GM12875 (cell line): ENCODE measurements at regions not wholly inside any gene's neighbourhood (a gene's known extent, or its start where the extent isn't known, plus 50 kb on each side); places are given as distances from the start of the nearest gene placed in this dataset.

Experiments
- H3K4me3 ChIP-seq: one replicate; pipeline ENCODE4 v1.5.1; 2011; ENCODE audit warnings: low read depth, low read length, control low read depth
- TF ChIP-seq, protein P1 (sequence below): IDR thresholded peaks from 2 replicates; pipeline ENCODE4 v1.5.1; 2011; ENCODE audit warnings: low read depth, mild to moderate bottlenecking, control low read depth, inconsistent platforms, low read length, moderate library complexity, borderline replicate concordance; ENCODE audit not compliant: insufficient read depth

DNA sequence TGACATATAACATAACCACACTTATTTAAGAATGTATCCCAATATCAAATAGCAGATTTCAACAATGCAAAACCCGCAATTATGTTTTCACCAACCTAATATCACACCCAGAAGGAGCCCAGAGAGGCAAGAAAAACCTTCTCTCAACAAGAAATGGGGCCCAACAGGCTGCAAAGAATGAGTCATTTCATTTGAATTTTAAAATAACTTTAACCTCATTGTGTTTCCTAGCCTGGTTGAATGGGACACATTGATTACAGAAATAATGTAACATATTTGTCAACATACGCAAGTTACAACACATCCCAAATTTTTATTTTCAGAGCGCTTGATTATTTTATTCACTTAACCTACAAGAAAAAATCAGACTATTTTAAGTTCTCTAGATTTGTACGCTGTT lies 365.1 kb upstream of the SLCO3A1 start:
- no peak overlapping the region for H3K4me3 ChIP-seq
- TF ChIP-seq, protein P1, sequence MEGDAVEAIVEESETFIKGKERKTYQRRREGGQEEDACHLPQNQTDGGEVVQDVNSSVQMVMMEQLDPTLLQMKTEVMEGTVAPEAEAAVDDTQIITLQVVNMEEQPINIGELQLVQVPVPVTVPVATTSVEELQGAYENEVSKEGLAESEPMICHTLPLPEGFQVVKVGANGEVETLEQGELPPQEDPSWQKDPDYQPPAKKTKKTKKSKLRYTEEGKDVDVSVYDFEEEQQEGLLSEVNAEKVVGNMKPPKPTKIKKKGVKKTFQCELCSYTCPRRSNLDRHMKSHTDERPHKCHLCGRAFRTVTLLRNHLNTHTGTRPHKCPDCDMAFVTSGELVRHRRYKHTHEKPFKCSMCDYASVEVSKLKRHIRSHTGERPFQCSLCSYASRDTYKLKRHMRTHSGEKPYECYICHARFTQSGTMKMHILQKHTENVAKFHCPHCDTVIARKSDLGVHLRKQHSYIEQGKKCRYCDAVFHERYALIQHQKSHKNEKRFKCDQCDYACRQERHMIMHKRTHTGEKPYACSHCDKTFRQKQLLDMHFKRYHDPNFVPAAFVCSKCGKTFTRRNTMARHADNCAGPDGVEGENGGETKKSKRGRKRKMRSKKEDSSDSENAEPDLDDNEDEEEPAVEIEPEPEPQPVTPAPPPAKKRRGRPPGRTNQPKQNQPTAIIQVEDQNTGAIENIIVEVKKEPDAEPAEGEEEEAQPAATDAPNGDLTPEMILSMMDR, result no peak

DNA sequence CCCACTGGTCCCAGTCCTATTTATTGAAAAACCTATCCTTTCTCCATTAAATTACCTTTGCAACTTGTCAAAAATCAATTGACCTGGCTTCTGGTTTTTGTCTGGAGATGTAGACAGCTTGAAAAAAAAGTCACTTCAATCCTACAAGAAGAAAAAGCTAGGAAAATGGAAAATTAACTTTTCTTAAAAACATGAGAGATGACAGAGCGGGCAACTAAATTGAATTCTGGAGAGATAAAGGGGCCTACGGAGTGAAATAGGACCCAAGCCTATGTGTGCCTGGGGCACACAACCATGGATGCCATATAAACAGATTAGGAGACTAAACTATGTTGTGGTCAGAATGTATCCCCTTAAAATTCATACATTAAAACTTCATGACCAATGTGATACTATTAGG lies 363.3 kb upstream of the SLCO3A1 start:
- TF ChIP-seq, protein P1, result no peak
- H3K4me3 ChIP-seq, result no peak overlapping the region

DNA sequence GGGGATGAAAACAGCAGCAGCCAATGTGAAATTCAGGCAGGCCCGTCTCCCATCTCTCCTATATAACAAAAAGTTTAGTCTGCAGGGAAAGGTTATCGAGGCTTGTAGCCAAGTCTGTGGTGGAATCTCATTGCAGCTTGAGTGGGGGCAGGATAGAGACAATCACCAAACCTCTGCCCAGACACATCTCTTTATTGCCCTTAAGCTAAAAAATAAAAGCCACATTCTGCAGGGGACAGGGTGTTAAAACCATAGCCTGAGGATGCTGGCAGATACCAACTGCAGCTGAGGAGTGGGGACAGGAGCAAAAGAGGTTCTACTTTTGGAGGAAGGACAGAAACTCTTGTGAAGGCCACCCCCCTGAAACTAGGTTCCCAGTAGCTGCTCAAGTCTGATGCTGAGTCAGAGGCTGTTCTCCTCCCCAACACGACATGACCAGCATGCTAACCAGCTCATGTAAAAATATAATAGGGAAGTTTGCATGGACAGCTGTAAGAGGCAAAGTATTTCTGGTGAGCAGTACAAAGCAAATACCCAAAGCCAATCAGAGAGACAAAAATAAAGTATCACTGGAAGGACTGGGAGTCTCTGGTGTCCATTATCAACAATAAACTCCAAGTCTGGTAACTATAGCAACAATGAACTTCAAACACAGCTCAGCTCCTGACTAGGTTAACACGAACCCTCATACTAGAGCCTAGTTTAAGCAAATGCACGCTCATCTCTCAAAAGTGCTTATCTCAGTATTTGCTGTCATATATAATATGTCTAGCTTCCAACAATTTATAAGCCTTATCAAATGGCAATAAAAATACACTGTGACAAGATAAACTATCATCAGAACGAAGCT lies 362.2 kb upstream of the SLCO3A1 start:
- TF ChIP-seq, protein P1, result no peak
- no peak overlapping the region for H3K4me3 ChIP-seq

DNA sequence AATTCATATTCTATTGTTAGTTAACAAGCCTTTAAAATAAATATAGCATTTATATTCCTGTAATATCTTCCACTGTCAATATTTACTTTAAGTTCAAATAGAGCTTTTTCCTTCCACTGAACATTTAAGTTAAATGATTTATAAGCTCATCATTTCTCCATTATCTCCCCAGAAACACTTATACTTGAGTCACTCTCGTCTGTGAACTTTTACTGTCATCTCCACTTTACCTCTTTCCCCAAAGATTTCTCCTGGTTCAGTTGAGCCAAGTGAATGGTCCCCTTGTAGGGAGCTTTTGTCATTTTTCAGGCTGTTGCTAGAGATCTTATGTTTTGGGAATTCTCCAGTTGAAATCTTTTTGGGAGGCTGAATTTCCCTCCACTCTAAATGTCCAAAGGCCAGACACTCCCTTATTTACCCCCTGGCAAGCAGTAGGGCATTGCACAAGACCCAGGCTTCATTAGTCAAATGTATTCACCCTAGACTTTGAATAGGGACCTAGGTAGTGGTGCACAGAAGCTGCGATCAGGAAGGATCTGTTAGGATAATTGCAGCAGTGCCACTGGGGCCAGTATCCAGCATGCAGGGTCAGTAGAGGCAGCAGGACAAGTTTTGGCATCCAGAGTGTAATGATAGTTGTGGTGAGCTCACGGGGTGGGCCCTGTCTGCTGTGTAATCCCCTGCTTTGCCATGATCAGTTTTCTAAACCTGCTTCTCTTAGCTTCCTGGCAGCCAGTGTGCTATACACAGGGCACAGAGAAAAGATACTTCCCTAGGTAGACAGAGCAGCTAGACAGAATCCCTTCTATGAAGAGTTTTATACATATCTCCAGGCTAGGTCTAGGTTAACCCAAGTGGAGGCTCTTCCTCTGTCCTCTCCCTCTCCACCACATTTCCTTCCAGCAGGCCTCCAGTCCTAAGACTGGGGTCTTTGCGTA lies 356.5 kb upstream of the SLCO3A1 start:
- TF ChIP-seq, protein P1, result no peak
- no peak overlapping the region for H3K4me3 ChIP-seq

DNA sequence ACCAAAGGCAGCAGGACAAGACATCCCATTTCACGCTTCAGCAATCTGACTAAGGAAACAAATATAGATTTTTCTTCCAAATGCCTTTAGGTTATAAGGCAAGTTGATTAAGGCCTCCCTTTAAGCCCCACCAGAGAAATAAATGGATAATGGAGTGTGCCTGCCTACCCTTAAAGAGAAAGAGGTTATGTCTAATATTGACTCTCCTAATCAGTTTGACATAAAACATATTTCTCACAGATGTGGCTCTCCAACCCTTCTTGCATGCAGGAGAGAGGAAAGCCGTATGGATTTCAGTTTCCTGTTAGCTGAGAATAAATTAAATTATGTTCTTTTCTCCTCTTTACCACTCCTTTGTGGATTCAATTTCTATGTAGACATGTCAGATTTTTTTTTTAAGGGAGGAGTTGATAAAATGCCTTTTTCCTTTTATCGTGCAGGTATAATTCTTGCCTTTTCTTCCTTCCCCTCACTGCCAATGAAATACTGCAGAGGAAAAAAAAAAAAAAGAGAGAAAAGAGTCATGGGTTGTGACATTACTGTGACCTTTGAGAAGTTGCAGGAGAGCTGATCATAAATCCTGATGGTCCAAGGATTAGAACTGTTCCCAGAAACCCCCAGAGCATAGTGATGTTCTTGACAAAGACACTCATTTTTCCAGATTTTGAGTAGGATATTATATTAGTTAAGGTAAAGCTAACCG lies 355.3 kb upstream of the SLCO3A1 start:
- no peak overlapping the region for H3K4me3 ChIP-seq
- TF ChIP-seq, protein P1, result no peak

DNA sequence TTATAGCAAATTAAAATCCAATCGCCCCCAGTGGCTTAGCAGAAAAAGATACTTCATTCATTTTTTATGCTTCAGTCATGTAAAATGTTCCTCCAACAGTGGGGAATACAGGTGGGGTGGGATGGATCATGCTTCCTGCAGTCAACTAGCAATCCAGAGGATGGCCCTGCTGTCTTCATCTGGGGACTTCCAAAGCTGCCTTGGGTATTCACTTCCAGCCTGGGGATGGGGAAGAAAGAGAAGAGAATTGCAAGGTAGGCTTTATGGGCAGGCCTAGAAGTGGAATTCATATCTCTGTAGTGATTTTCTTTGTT lies 354.8 kb upstream of the SLCO3A1 start:
- TF ChIP-seq, protein P1, result no peak
- no peak overlapping the region for H3K4me3 ChIP-seq
